GM12891 (cell line): ENCODE measurements at regions not wholly inside any gene's neighbourhood (a gene's known extent, or its start where the extent isn't known, plus 50 kb on each side); places are given as distances from the start of the nearest gene placed in this dataset.

Experiments
- POLR2AphosphoS5 ChIP-seq: IDR thresholded peaks from 2 replicates; pipeline ENCODE4 v1.6.1; 2011; ENCODE audit warnings: low read depth, low read length, control low read depth
- POU2F2 ChIP-seq: IDR thresholded peaks from 2 replicates; pipeline ENCODE4 v1.6.1; 2011; ENCODE audit warnings: low read depth, mild to moderate bottlenecking, control low read depth, low read length, moderate library complexity

- TF ChIP-seq POU2F2 (no peak), POLR2AphosphoS5 (no peak)
Measured at GRCh38 chr2:204031056-204031455, 94.5 kb downstream of the ICOS start.
